DND-41 (cell line): ENCODE measurements at regions not wholly inside any gene's neighbourhood (a gene's known extent, or its start where the extent isn't known, plus 50 kb on each side); places are given as distances from the start of the nearest gene placed in this dataset.

Source experiments
- EZH2 ChIP-seq: IDR thresholded peaks from 3 replicates; pipeline ENCODE4 v1.6.1; 2012; ENCODE audit warnings: borderline replicate concordance, low read depth, mild to moderate bottlenecking, moderate library complexity, low read length, inconsistent platforms; ENCODE audit not compliant: severe bottlenecking
- TF ChIP-seq, protein P1 (sequence below): IDR thresholded peaks from 2 replicates; pipeline ENCODE4 v1.5.1; 2012; ENCODE audit warnings: borderline replicate concordance, low read length, moderate library complexity, mild to moderate bottlenecking; ENCODE audit not compliant: poor library complexity, severe bottlenecking; ENCODE audit errors: extremely low read depth

DNA sequence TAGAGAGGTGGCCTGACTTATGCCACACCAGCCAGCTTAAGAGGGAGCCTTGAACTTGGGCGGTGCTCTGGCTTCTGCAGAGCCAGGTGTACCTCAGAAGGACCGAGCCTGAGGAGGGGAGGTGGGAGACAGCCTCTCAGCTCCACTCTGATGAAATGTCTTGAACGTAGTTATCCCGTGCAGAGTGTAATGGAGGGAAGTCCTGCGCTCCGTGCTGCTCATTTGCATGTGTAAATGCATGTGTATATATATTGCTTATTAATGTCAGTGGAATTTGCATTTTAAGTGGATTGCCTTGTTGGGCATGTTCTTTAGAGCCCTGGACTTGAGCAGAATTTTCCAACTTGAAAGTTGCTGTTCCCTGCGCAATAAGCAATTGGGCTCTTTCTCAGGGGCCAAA, 264.9 kb upstream of the SDK2 start:
- TF ChIP-seq EZH2, result no peak
- TF ChIP-seq, protein P1, sequence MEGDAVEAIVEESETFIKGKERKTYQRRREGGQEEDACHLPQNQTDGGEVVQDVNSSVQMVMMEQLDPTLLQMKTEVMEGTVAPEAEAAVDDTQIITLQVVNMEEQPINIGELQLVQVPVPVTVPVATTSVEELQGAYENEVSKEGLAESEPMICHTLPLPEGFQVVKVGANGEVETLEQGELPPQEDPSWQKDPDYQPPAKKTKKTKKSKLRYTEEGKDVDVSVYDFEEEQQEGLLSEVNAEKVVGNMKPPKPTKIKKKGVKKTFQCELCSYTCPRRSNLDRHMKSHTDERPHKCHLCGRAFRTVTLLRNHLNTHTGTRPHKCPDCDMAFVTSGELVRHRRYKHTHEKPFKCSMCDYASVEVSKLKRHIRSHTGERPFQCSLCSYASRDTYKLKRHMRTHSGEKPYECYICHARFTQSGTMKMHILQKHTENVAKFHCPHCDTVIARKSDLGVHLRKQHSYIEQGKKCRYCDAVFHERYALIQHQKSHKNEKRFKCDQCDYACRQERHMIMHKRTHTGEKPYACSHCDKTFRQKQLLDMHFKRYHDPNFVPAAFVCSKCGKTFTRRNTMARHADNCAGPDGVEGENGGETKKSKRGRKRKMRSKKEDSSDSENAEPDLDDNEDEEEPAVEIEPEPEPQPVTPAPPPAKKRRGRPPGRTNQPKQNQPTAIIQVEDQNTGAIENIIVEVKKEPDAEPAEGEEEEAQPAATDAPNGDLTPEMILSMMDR, result no peak
